A673 (cell line): ENCODE measurements at regions not wholly inside any gene's neighbourhood (a gene's known extent, or its start where the extent isn't known, plus 50 kb on each side); places are given as distances from the start of the nearest gene placed in this dataset.

Source experiments
- CTCF ChIP-seq: fragments of 300-800, 200-600 bp; sonication (generic); conservative IDR thresholded peaks from 2 replicates; pipeline ENCODE4 v1.5.1; 2017; ENCODE audit warnings: low read depth, mild to moderate bottlenecking, antibody characterized with exemption, low read length, moderate library complexity, mixed read lengths
- EZH2 ChIP-seq: fragments of 200-600 bp; sonication (generic); IDR thresholded peaks from 2 replicates; pipeline ENCODE4 v1.6.1; 2017; ENCODE audit warnings: borderline replicate concordance, low read depth, mild to moderate bottlenecking, mixed read lengths, antibody characterized with exemption, low read length; ENCODE audit not compliant: poor library complexity, severe bottlenecking

DNA sequence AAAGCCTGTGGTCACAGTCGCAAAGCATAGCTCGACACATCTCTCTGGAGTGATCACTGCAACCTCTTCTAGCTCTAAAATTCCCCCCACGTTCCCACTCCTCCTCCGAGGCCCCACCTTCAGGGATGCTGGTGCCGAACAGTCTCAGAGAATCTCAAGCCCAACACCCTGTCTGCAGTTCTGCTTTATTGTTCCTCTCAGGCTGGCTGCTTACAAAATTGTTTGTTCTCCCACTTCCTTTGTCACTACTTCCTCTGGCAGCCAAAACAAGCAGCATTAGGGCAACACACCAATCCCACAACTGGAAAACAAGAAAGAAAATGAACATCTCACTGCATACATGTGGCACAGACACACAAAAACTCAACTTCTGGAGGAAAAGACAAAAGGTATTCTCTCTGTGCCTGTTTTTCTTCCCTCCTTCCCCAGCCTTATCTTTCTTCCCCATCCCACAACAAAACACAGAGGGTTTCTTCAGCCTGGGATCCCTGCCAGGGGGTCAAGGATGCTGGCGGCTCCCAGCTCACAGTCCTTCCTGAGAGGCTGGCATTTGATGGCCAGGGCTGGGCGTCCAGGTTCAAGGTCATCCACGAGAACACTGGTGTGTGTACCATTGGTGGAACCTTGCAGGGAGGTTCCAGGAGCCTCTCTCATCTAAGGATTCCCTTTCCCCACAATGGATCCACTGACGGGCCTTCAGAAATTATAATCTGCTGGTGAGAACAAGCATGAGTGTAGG lies 108.4 kb downstream of the TMCO5A start:
- TF ChIP-seq CTCF (no peak), EZH2 (no peak)
